Small intestine (tissue), 7 donors: ENCODE measurements at regions not wholly inside any gene's neighbourhood (a gene's known extent, or its start where the extent isn't known, plus 50 kb on each side); places are given as distances from the start of the nearest gene placed in this dataset.

ENCODE experiments used
- DNase-seq, 2 donors: peaks; one replicate each; pipeline versions ENCODE4 v3.0.0 to v3.0.0-alpha.2; 2013
- FAIRE-seq: peaks from 2 replicates; lab custom pipeline; 2012; peaks lifted over from hg19 to GRCh38; lab: Jason Lieb, UNC
- H3K27ac ChIP-seq, 3 donors: one replicate each; pipeline ENCODE4 v1.5.1; 2013; ENCODE audit warnings: low read length in 2 of 3, mild to moderate bottlenecking in 2 of 3, control low read depth in 1 of 3, inconsistent platforms in 1 of 3, low read depth in 1 of 3, moderate library complexity in 1 of 3
- H3K27me3 ChIP-seq, 3 donors: one replicate each; pipeline ENCODE4 v1.6.1; 2013; ENCODE audit warnings: low read length in 3 of 3, inconsistent platforms in 1 of 3; ENCODE audit not compliant: control insufficient read depth in 3 of 3, insufficient read depth in 3 of 3
- H3K36me3 ChIP-seq, 3 donors: one replicate each; pipeline ENCODE4 v1.6.1; 2013; ENCODE audit warnings: low read length in 3 of 3, inconsistent platforms in 1 of 3, low read depth in 1 of 3, mild to moderate bottlenecking in 1 of 3, moderate library complexity in 1 of 3; ENCODE audit not compliant: control insufficient read depth in 3 of 3, insufficient read depth in 2 of 3
- H3K4me1 ChIP-seq, 3 donors: one replicate each; pipeline ENCODE4 v1.6.1; 2013; ENCODE audit warnings: low read length in 2 of 3, inconsistent platforms in 1 of 3, low read depth in 1 of 3, mild to moderate bottlenecking in 1 of 3, moderate library complexity in 1 of 3; ENCODE audit not compliant: control insufficient read depth in 3 of 3, insufficient read depth in 2 of 3
- H3K4me3 ChIP-seq, 3 donors: one replicate each; pipeline ENCODE4 v1.5.1; 2013; ENCODE audit warnings: low read length in 3 of 3, control low read depth in 1 of 3, inconsistent platforms in 1 of 3, low read depth in 1 of 3, mild to moderate bottlenecking in 1 of 3, moderate library complexity in 1 of 3
- H3K9me3 ChIP-seq, 2 donors: one replicate each; pipeline ENCODE4 v1.6.1; 2013; ENCODE audit warnings: low read depth in 1 of 2, low read length in 1 of 2; ENCODE audit not compliant: control insufficient read depth in 2 of 2, insufficient read depth in 1 of 2
- WGBS, 3 donors: extraction: QIAGEN DNeasy Blood & Tissue Kit; methylation state at CpG; one replicate each; pipeline ENCODE4 v1.1.7; 2013; 5-methylcytosine and 5-hydroxymethylcytosine counted together
- donor health status: healthy with polysubstance abuse.
- donor health status: control.
- donor health status: control.
- donor health status: Bipolar disorder and iron deficiency.
- donor health status: healthy.

- Histone ChIP-seq H3K27me3 (peaks cover 0 to 5% (median 0%) of the 10 kb centered on the region in 3 donors), H3K27ac (no peak overlapping the region), H3K4me3 (no peak overlapping the region), H3K9me3 (no peaks in the 10 kb centered on the region), H3K4me1 (peaks cover 0 to 2% (median 0%) of the 10 kb centered on the region in 3 donors), H3K36me3 (no peaks in the 10 kb centered on the region)
- no peak for DNase-seq
- FAIRE-seq = no peak
- 64 to 78% (median 65%) methylated on average over 4 of the region's 4 CpGs for WGBS, 3 donors
Measured at GRCh38 chr5:159814805-159815585, 101.3 kb upstream of the ADRA1B start.

GRCh38 chr5:159817262-159818029 is 98.8 kb upstream of the ADRA1B start:
- Histone ChIP-seq H3K4me1 (peaks cover 0 to 2% (median 0%) of the 10 kb centered on the region in 3 donors), H3K27me3 (peaks cover 0 to 5% (median 0%) of the 10 kb centered on the region in 3 donors), H3K4me3 (no peak overlapping the region), H3K36me3 (no peaks in the 10 kb centered on the region), H3K9me3 (no peaks in the 10 kb centered on the region), H3K27ac (no peak overlapping the region)
- WGBS, 3 donors = 67 to 72% (median 68%) methylated on average over 5 of the region's 5 CpGs
- no peak for DNase-seq
- FAIRE-seq = no peak

GRCh38 chr5:159819591-159820411 is 96.5 kb upstream of the ADRA1B start:
- Histone ChIP-seq H3K27me3 (peaks cover 0 to 4% (median 0%) of the 10 kb centered on the region in 3 donors), H3K9me3 (no peaks in the 10 kb centered on the region), H3K4me3 (no peak overlapping the region), H3K4me1 (peaks cover 0 to 2% (median 0%) of the 10 kb centered on the region in 3 donors), H3K27ac (peak overlapping the region in 1 of 3 donors; percentile 85), H3K36me3 (no peaks in the 10 kb centered on the region)
- FAIRE-seq (no peak), DNase-seq (peak in 1 of 2 donors; percentile 22)
- WGBS, 3 donors = 50 to 53% (median 52%) methylated on average over 9 of the region's 9 CpGs

GRCh38 chr5:159820692-159821091 is 95.6 kb upstream of the ADRA1B start:
- WGBS, 3 donors = 80 to 89% (median 85%) methylated on average over 3 of the region's 3 CpGs
- no peak overlapping the region for H3K4me3 ChIP-seq
- H3K9me3 ChIP-seq = no peaks in the 10 kb centered on the region
- no peaks in the 10 kb centered on the region for H3K36me3 ChIP-seq
- H3K27ac ChIP-seq = peak overlapping the region in 1 of 3 donors; percentile 40
- peaks cover 0 to 2% (median 0%) of the 10 kb centered on the region in 3 donors for H3K27me3 ChIP-seq
- FAIRE-seq (no peak), DNase-seq (no peak)
- peaks cover 0 to 2% (median 0%) of the 10 kb centered on the region in 3 donors for H3K4me1 ChIP-seq

- no peaks in the 10 kb centered on the region for H3K36me3 ChIP-seq
- peaks cover 0 to 2% (median 0%) of the 10 kb centered on the region in 3 donors for H3K27me3 ChIP-seq
- WGBS, 3 donors = 70 to 86% (median 80%) methylated on average over 9 of the region's 9 CpGs
- DNase-seq (no peak), FAIRE-seq (no peak)
- no peak overlapping the region for H3K4me3 ChIP-seq
- H3K27ac ChIP-seq = no peak overlapping the region
- no peaks in the 10 kb centered on the region for H3K9me3 ChIP-seq
- peaks cover 0 to 2% (median 0%) of the 10 kb centered on the region in 3 donors for H3K4me1 ChIP-seq
Measured at GRCh38 chr5:159821461-159821940, 94.8 kb upstream of the ADRA1B start.

GRCh38 chr5:159824188-159825161 is 91.8 kb upstream of the ADRA1B start:
- Histone ChIP-seq H3K27ac (no peak overlapping the region), H3K36me3 (no peaks in the 10 kb centered on the region), H3K4me3 (no peak overlapping the region), H3K27me3 (no peaks in the 10 kb centered on the region), H3K9me3 (no peaks in the 10 kb centered on the region), H3K4me1 (no peaks in the 10 kb centered on the region)
- FAIRE-seq (no peak), DNase-seq (no peak)
- WGBS, 3 donors = 55 to 78% (median 62%) methylated on average over 6 of the region's 6 CpGs

GRCh38 chr5:159825551-159826051 is 90.7 kb upstream of the ADRA1B start:
- H3K27ac ChIP-seq = no peak overlapping the region
- H3K27me3 ChIP-seq = no peaks in the 10 kb centered on the region
- no peak overlapping the region for H3K4me3 ChIP-seq
- H3K4me1 ChIP-seq = no peaks in the 10 kb centered on the region
- 10 to 42% (median 34%) methylated on average over 3 of the region's 3 CpGs for WGBS, 3 donors
- DNase-seq (no peak), FAIRE-seq (no peak)
- no peaks in the 10 kb centered on the region for H3K36me3 ChIP-seq
- no peaks in the 10 kb centered on the region for H3K9me3 ChIP-seq
